Mesendoderm (in vitro differentiated cells): ENCODE measurements at regions not wholly inside any gene's neighbourhood (a gene's known extent, or its start where the extent isn't known, plus 50 kb on each side); places are given as distances from the start of the nearest gene placed in this dataset.

ENCODE experiments used
- DNase-seq: peaks from one replicate; pipeline ENCODE4 v3.0.0; 2013
- H2AK5ac ChIP-seq: 2 replicates; pipeline ENCODE4 v1.6.1; 2013; ENCODE audit warnings: low read length, inconsistent platforms
- H2BK120ac ChIP-seq: 2 replicates; pipeline ENCODE4 v1.6.1; 2013; ENCODE audit warnings: low read depth, mild to moderate bottlenecking, low read length, moderate library complexity, mixed read lengths
- H2BK15ac ChIP-seq: replicated peaks from 2 replicates; pipeline ENCODE4 v1.6.1; 2013; ENCODE audit warnings: low read depth, mild to moderate bottlenecking, moderate library complexity
- H2BK5ac ChIP-seq: 2 replicates; pipeline ENCODE4 v1.6.1; 2013; ENCODE audit warnings: low read length, inconsistent platforms
- H3K18ac ChIP-seq: 2 replicates; pipeline ENCODE4 v1.6.1; 2013; ENCODE audit warnings: mild to moderate bottlenecking, low read length, mixed read lengths
- H3K23ac ChIP-seq: one replicate; pipeline ENCODE4 v1.6.1; 2013; ENCODE audit warnings: low read length
- H3K27ac ChIP-seq: 2 replicates; pipeline ENCODE4 v1.5.1; 2013; ENCODE audit warnings: low read depth, mild to moderate bottlenecking, inconsistent platforms, low read length, moderate library complexity
- H3K27me3 ChIP-seq: 2 replicates; pipeline ENCODE4 v1.6.1; 2013; ENCODE audit warnings: low read length, control low read depth, mild to moderate bottlenecking, inconsistent platforms; ENCODE audit not compliant: insufficient read depth, poor library complexity
- H3K36me3 ChIP-seq: 2 replicates; pipeline ENCODE4 v1.6.1; 2013; ENCODE audit warnings: low read length, inconsistent platforms; ENCODE audit not compliant: control insufficient read depth, insufficient read depth
- H3K4ac ChIP-seq: one replicate; pipeline ENCODE4 v1.6.1; 2013; ENCODE audit warnings: low read depth, mild to moderate bottlenecking, low read length, moderate library complexity
- H3K4me1 ChIP-seq: 2 replicates; pipeline ENCODE4 v1.6.1; 2013; ENCODE audit warnings: low read depth, low read length, inconsistent platforms; ENCODE audit not compliant: control insufficient read depth
- H3K4me2 ChIP-seq: 2 replicates; pipeline ENCODE4 v1.6.1; 2013; ENCODE audit warnings: low read length
- H3K4me3 ChIP-seq: 2 replicates; pipeline ENCODE4 v1.5.1; 2013; ENCODE audit warnings: mild to moderate bottlenecking, low read length
- H3K56ac ChIP-seq: one replicate; pipeline ENCODE4 v1.6.1; 2013; ENCODE audit warnings: low read length
- H3K79me1 ChIP-seq: 2 replicates; pipeline ENCODE4 v1.6.1; 2013; ENCODE audit warnings: low read length, inconsistent platforms
- H3K79me2 ChIP-seq: 2 replicates; pipeline ENCODE4 v1.6.1; 2013; ENCODE audit warnings: mild to moderate bottlenecking, low read length; ENCODE audit not compliant: control insufficient read depth, insufficient read depth
- H3K9ac ChIP-seq: 2 replicates; pipeline ENCODE4 v1.6.1; 2013; ENCODE audit warnings: low read length, inconsistent platforms
- H4K5ac ChIP-seq: one replicate; pipeline ENCODE4 v1.6.1; 2013; ENCODE audit warnings: low read length
- H4K8ac ChIP-seq: one replicate; pipeline ENCODE4 v1.6.1; 2013; ENCODE audit warnings: low read depth, mild to moderate bottlenecking, control low read depth, low read length, moderate library complexity
- WGBS: extraction: QIAGEN DNeasy Blood & Tissue Kit; methylation state at CpG from one replicate; pipeline ENCODE4 v1.1.7; 2013; ENCODE audit warnings: low lambda C conversion rate, missing lambda C conversion rate; ENCODE audit not compliant: insufficient coverage; ENCODE audit errors: extremely low coverage; 5-methylcytosine and 5-hydroxymethylcytosine counted together

GRCh38 chr20:48008850-48009515 lies 223.7 kb upstream of the SULF2 start:
- no peaks in the 10 kb centered on the region for H3K36me3 ChIP-seq
- DNase-seq: no peak
- H2AK5ac ChIP-seq: no peak overlapping the region
- H3K9ac ChIP-seq: no peak overlapping the region
- no CpG with 5 or more reads among the region's 2 CpGs for WGBS
- no peak overlapping the region for H3K23ac ChIP-seq
- no peak overlapping the region for H4K5ac ChIP-seq
- no peaks in the 10 kb centered on the region for H3K27me3 ChIP-seq
- H2BK5ac ChIP-seq: no peak overlapping the region
- H3K56ac ChIP-seq: no peak overlapping the region
- H2BK15ac ChIP-seq: no peak overlapping the region
- no peaks in the 10 kb centered on the region for H3K79me2 ChIP-seq
- no peak overlapping the region for H3K4me2 ChIP-seq
- H3K27ac ChIP-seq: no peak overlapping the region
- H3K4ac ChIP-seq: no peak overlapping the region
- H2BK120ac ChIP-seq: no peak overlapping the region
- H3K18ac ChIP-seq: no peak overlapping the region
- H3K4me1 ChIP-seq: no peaks in the 10 kb centered on the region
- no peaks in the 10 kb centered on the region for H3K79me1 ChIP-seq
- H4K8ac ChIP-seq: no peak overlapping the region
- H3K4me3 ChIP-seq: no peak overlapping the region

GRCh38 chr20:48007351-48007750 lies 222.1 kb upstream of the SULF2 start:
- Histone ChIP-seq H3K36me3 (no peaks in the 10 kb centered on the region), H3K79me2 (no peaks in the 10 kb centered on the region), H3K27me3 (no peaks in the 10 kb centered on the region), H3K23ac (no peak overlapping the region), H3K9ac (no peak overlapping the region), H3K4me1 (peaks cover 1% of the 10 kb centered on the region), H3K4me3 (no peak overlapping the region), H3K4ac (no peak overlapping the region), H3K27ac (no peak overlapping the region), H2BK5ac (no peak overlapping the region), H3K4me2 (no peak overlapping the region), H2AK5ac (no peak overlapping the region), H3K18ac (no peak overlapping the region), H3K79me1 (no peaks in the 10 kb centered on the region), H2BK15ac (no peak overlapping the region), H4K5ac (no peak overlapping the region), H2BK120ac (no peak overlapping the region), H4K8ac (no peak overlapping the region), H3K56ac (no peak overlapping the region)
- no peak for DNase-seq
- WGBS: no CpG with 5 or more reads among the region's 5 CpGs

DNA sequence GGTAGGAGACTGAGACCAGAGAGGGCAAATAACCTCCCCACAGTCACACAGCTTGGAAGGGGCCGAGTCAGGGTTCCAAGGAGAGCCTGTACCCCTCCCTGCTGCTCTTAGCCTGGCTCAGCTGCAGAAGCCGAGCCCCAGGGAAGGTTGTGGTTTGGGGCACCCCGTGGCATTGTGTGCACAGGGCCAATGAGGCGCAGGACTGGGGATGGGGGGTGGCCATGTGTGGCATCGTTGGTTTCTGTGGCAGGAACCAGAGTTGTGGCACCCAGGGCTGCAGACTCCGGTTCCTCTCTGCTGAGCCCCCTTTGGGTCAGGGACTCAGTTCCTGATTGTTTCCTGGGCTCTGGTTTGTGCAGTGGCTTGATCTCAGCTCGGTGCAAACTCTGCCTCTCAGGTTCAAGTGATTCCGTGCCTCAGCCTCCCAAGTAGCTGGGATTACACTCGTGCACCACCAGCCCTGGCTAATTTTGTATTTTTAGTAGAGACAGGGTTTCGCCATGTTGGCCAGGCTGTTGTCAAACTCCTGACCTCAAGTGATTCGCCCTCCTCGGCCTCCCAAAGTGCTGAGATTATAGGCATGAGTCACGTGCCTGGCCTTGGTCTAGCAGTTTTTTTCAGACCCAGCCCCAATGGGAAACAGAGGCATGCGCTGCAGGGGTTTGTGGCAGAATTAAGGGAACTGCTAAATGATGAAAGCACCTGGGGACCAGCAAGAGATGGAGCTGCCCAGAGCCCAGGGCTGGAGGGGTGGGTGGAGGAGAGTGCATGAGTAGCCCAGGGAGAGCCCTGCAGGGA lies 221.0 kb upstream of the SULF2 start:
- no peaks in the 10 kb centered on the region for H3K79me1 ChIP-seq
- no peak overlapping the region for H4K8ac ChIP-seq
- no peak overlapping the region for H4K5ac ChIP-seq
- H3K4ac ChIP-seq: no peak overlapping the region
- no peak overlapping the region for H3K4me3 ChIP-seq
- no peak overlapping the region for H3K23ac ChIP-seq
- no peak overlapping the region for H2BK120ac ChIP-seq
- H3K27me3 ChIP-seq: no peaks in the 10 kb centered on the region
- H3K79me2 ChIP-seq: no peaks in the 10 kb centered on the region
- no peak overlapping the region for H2BK15ac ChIP-seq
- no peak overlapping the region for H3K4me2 ChIP-seq
- WGBS: no CpG with 5 or more reads among the region's 14 CpGs
- H3K36me3 ChIP-seq: no peaks in the 10 kb centered on the region
- H3K56ac ChIP-seq: no peak overlapping the region
- no peak overlapping the region for H3K9ac ChIP-seq
- H2AK5ac ChIP-seq: no peak overlapping the region
- H3K27ac ChIP-seq: no peak overlapping the region
- DNase-seq: no peak
- no peak overlapping the region for H3K18ac ChIP-seq
- H3K4me1 ChIP-seq: peaks cover 2% of the 10 kb centered on the region
- no peak overlapping the region for H2BK5ac ChIP-seq

- Histone ChIP-seq H2BK120ac (no peak overlapping the region), H3K36me3 (no peaks in the 10 kb centered on the region), H3K27me3 (no peaks in the 10 kb centered on the region), H3K4me3 (no peak overlapping the region), H2BK15ac (no peak overlapping the region), H3K18ac (peak overlapping the region; percentile 19), H3K23ac (no peak overlapping the region), H3K56ac (no peak overlapping the region), H3K79me2 (no peaks in the 10 kb centered on the region), H3K79me1 (no peaks in the 10 kb centered on the region), H3K4ac (no peak overlapping the region), H3K9ac (no peak overlapping the region), H3K4me1 (peaks cover 2% of the 10 kb centered on the region), H3K27ac (peak overlapping the region; percentile 14), H3K4me2 (no peak overlapping the region), H2AK5ac (no peak overlapping the region), H4K8ac (no peak overlapping the region), H2BK5ac (no peak overlapping the region), H4K5ac (no peak overlapping the region)
- DNase-seq: no peak
- no CpG with 5 or more reads among the region's 2 CpGs for WGBS
Measured at GRCh38 chr20:48003021-48003420, 217.7 kb upstream of the SULF2 start.

DNA sequence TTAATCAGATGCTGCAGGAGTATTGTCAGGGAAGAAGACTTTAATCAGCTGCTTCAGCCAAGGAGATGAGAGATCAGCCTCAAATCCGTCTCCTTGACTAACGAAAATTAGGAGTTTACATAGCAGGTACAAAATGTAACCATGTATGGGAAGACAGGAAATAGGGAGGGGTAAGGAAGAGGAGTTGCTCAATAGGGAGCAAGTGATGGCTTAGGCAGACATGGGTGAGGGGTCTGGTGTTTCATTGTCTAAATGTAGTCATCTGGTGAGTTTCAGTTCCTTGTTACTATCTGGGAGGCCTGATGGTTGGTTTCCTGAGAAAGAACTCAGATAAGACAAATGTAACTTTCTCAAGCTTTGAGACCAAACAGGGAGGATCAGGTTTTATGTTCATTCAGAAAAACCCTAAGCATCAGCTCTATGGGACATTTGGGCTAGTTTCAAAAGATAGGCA lies 217.3 kb upstream of the SULF2 start:
- Histone ChIP-seq H3K23ac (no peak overlapping the region), H3K4me1 (peaks cover 2% of the 10 kb centered on the region), H2BK5ac (no peak overlapping the region), H3K4me3 (no peak overlapping the region), H4K8ac (no peak overlapping the region), H3K79me2 (no peaks in the 10 kb centered on the region), H3K18ac (no peak overlapping the region), H2BK120ac (no peak overlapping the region), H2BK15ac (no peak overlapping the region), H4K5ac (no peak overlapping the region), H2AK5ac (no peak overlapping the region), H3K79me1 (no peaks in the 10 kb centered on the region), H3K9ac (no peak overlapping the region), H3K56ac (no peak overlapping the region), H3K4ac (no peak overlapping the region), H3K4me2 (no peak overlapping the region), H3K36me3 (no peaks in the 10 kb centered on the region), H3K27ac (peak overlapping the region; percentile 14), H3K27me3 (no peaks in the 10 kb centered on the region)
- DNase-seq: peak; percentile 33
- WGBS: no CpG with 5 or more reads among the region's 2 CpGs
